IPS-NIHi11 (cell line): ENCODE measurements at regions not wholly inside any gene's neighbourhood (a gene's known extent, or its start where the extent isn't known, plus 50 kb on each side); places are given as distances from the start of the nearest gene placed in this dataset.

ENCODE experiments used
- DNase-seq: peaks from one replicate; pipeline ENCODE4 v3.0.0; 2012; ENCODE audit warnings: mixed read lengths, low spot score

GRCh38 chr21:20523191-20523590 lies 475.0 kb upstream of the NCAM2 start:
- DNase-seq, result no peak

- DNase-seq, result no peak
These were observed 470.3 kb upstream of the NCAM2 start for GRCh38 chr21:20527731-20528460.

GRCh38 chr21:20537130-20537529 lies 461.1 kb upstream of the NCAM2 start:
- no peak for DNase-seq

- no peak for DNase-seq
These were observed 460.1 kb upstream of the NCAM2 start for GRCh38 chr21:20538039-20538658.

- DNase-seq, result no peak
These were observed 452.8 kb upstream of the NCAM2 start for GRCh38 chr21:20545454-20545853.

GRCh38 chr21:20551939-20552338 lies 446.3 kb upstream of the NCAM2 start:
- no peak for DNase-seq

GRCh38 chr21:20554785-20555184 lies 443.4 kb upstream of the NCAM2 start:
- no peak for DNase-seq

GRCh38 chr21:20570824-20571232 lies 427.4 kb upstream of the NCAM2 start:
- DNase-seq, result peak; percentile 72

GRCh38 chr21:20572582-20572981 lies 425.6 kb upstream of the NCAM2 start:
- no peak for DNase-seq

- no peak for DNase-seq
These were observed 416.8 kb upstream of the NCAM2 start for GRCh38 chr21:20581361-20581760.

- DNase-seq, result no peak
These were observed 406.9 kb upstream of the NCAM2 start for GRCh38 chr21:20591284-20591683.

- no peak for DNase-seq
These were observed 405.7 kb upstream of the NCAM2 start for GRCh38 chr21:20592463-20592862.

- DNase-seq, result no peak
These were observed 395.0 kb upstream of the NCAM2 start for GRCh38 chr21:20603236-20603635.

- DNase-seq, result no peak
These were observed 387.2 kb upstream of the NCAM2 start for GRCh38 chr21:20611008-20611407.

- no peak for DNase-seq
These were observed 384.6 kb upstream of the NCAM2 start for GRCh38 chr21:20613654-20614053.

- DNase-seq, result peak; percentile 27
These were observed 381.1 kb upstream of the NCAM2 start for GRCh38 chr21:20617130-20617529.

- DNase-seq, result no peak
These were observed 379.3 kb upstream of the NCAM2 start for GRCh38 chr21:20618878-20619277.

GRCh38 chr21:20627594-20627993 lies 370.6 kb upstream of the NCAM2 start:
- DNase-seq, result peak; percentile 10

- no peak for DNase-seq
These were observed 366.6 kb upstream of the NCAM2 start for GRCh38 chr21:20631633-20632032.

GRCh38 chr21:20639026-20639425 lies 359.2 kb upstream of the NCAM2 start:
- DNase-seq, result no peak

GRCh38 chr21:20641241-20641640 lies 357.0 kb upstream of the NCAM2 start:
- DNase-seq, result no peak

- no peak for DNase-seq
These were observed 355.5 kb upstream of the NCAM2 start for GRCh38 chr21:20642681-20643080.

- no peak for DNase-seq
These were observed 353.7 kb upstream of the NCAM2 start for GRCh38 chr21:20644552-20644951.

- DNase-seq, result no peak
These were observed 352.9 kb upstream of the NCAM2 start for GRCh38 chr21:20645344-20645743.
